ENCODE measurements at regions not wholly inside any gene's neighbourhood (a gene's known extent, or its start where the extent isn't known, plus 50 kb on each side); places are given as distances from the start of the nearest gene placed in this dataset.

DNA sequence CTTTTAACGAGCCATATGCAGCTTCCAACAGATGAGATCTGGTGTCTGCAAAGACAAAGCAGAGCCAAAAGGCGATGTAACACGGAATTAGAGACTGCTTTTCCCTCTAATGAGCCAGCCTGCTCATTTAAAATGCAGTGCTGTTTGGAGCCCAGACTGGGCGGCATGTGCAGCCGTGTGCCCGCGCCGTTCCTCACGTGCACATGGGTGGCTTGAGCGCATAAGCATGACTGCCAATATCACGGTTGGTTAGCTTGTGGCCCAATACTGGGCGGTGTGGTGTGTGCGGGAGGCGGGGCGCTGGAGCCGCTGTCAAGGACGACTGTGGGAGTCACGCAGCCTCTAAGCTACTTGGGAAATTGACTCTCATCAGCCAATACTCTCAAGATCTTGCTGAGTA, 87.0 kb upstream of the SCOC start:
- no peak for TF ChIP-seq ZNF70 (CRISPR knock-in tag; IDR thresholded peaks at IDR 0.05)
- TF ChIP-seq TOX (CRISPR knock-in tag; IDR thresholded peaks at IDR 0.05; ENCODE audit: borderline replicate concordance): no peak
- no peak for TF ChIP-seq TCF4 (CRISPR knock-in tag; IDR thresholded peaks at IDR 0.05; ENCODE audit: borderline replicate concordance)
- TF ChIP-seq ESRRG (CRISPR knock-in tag; IDR thresholded peaks at IDR 0.05): no peak
- ATAC-seq: peak; percentile 79

DNA sequence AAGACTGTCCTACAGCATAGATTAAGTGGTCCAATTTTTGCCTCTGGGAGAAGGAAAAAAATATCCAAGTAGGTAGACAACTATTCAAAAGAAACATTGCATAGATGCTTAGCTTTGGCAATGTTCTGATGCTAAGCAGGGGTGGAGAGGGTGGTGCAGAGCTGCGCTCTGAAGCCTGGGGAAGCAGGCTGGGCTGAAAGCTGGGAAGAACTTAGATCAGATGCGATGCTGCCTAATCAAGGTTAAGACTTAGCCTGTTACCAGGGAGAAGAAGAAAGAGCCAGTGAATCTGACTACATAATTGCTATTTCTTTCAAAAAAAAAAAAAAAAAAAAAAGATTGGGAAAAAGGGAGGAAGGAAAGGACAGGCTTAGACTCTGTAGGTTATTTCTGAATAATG, 89.0 kb upstream of the SCOC start:
- ATAC-seq: no peak

DNA sequence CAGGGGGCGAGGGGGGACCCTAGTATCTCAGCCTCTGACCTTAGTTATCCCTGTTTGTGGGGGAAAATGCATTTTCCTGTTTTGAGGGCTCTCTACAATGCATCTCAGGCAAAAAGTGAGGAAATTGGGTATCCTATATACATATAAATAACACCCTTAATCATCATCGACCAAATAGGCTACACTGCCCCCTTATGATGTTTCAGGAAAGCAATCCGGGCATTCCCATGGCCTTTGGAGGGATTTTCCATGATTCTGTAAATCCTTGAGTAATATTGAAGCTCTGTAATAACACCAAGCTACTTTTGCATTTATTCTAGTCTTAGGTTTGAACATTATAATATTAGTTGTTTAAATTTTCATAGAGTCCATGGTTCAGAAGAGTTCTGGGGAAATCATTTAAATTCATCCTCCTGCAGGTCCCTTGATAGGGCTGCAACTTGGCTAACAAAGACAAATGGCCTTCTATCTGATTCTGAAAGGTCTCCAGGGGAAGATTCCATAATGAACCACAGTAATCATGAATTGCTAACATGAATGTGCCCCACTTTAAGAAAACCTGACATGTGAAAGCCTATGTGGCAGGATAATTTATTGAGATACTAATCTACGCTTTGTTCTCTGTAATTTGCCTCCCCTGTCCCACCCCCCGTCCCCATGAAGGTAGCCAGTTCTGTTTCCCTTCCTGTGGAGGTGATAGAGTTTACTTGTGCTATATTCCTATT, 91.5 kb upstream of the SCOC start:
- TF ChIP-seq ZNF70 (CRISPR knock-in tag; IDR thresholded peaks at IDR 0.05) (no peak), TCF4 (CRISPR knock-in tag; IDR thresholded peaks at IDR 0.05; ENCODE audit: borderline replicate concordance) (no peak), RARB (CRISPR knock-in tag; IDR thresholded peaks at IDR 0.05) (no peak), GLIS3 (CRISPR knock-in tag; IDR thresholded peaks at IDR 0.05) (no peak), ZFP3 (CRISPR knock-in tag; IDR thresholded peaks at IDR 0.05) (no peak)
- TF ChIP-seq, protein P1, sequence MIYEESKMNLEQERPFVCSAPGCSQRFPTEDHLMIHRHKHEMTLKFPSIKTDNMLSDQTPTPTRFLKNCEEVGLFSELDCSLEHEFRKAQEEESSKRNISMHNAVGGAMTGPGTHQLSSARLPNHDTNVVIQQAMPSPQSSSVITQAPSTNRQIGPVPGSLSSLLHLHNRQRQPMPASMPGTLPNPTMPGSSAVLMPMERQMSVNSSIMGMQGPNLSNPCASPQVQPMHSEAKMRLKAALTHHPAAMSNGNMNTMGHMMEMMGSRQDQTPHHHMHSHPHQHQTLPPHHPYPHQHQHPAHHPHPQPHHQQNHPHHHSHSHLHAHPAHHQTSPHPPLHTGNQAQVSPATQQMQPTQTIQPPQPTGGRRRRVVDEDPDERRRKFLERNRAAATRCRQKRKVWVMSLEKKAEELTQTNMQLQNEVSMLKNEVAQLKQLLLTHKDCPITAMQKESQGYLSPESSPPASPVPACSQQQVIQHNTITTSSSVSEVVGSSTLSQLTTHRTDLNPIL (CRISPR knock-in tag; IDR thresholded peaks at IDR 0.05; ENCODE audit: low read depth): no peak
- TF ChIP-seq, protein P2, sequence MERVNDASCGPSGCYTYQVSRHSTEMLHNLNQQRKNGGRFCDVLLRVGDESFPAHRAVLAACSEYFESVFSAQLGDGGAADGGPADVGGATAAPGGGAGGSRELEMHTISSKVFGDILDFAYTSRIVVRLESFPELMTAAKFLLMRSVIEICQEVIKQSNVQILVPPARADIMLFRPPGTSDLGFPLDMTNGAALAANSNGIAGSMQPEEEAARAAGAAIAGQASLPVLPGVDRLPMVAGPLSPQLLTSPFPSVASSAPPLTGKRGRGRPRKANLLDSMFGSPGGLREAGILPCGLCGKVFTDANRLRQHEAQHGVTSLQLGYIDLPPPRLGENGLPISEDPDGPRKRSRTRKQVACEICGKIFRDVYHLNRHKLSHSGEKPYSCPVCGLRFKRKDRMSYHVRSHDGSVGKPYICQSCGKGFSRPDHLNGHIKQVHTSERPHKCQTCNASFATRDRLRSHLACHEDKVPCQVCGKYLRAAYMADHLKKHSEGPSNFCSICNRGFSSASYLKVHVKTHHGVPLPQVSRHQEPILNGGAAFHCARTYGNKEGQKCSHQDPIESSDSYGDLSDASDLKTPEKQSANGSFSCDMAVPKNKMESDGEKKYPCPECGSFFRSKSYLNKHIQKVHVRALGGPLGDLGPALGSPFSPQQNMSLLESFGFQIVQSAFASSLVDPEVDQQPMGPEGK (CRISPR knock-in tag; IDR thresholded peaks at IDR 0.05; ENCODE audit: borderline replicate concordance): no peak
- ATAC-seq: no peak

More for the DNA sequence above, 89.0 kb upstream of the SCOC start:
- TF ChIP-seq ZFP30 (CRISPR knock-in tag; IDR thresholded peaks at IDR 0.05) (no peak), BACH2 (CRISPR knock-in tag; IDR thresholded peaks at IDR 0.05; ENCODE audit: borderline replicate concordance) (no peak), OSR1 (CRISPR knock-in tag; IDR thresholded peaks at IDR 0.05) (no peak), TOX (CRISPR knock-in tag; IDR thresholded peaks at IDR 0.05; ENCODE audit: borderline replicate concordance) (no peak), SNAI2 (CRISPR knock-in tag; IDR thresholded peaks at IDR 0.05) (no peak), RARB (CRISPR knock-in tag; IDR thresholded peaks at IDR 0.05) (no peak), PPARA (CRISPR knock-in tag; IDR thresholded peaks at IDR 0.05; ENCODE audit: borderline replicate concordance) (no peak), ZFP3 (CRISPR knock-in tag; IDR thresholded peaks at IDR 0.05) (no peak), ZNF70 (CRISPR knock-in tag; IDR thresholded peaks at IDR 0.05) (no peak)
- TF ChIP-seq, protein P3, sequence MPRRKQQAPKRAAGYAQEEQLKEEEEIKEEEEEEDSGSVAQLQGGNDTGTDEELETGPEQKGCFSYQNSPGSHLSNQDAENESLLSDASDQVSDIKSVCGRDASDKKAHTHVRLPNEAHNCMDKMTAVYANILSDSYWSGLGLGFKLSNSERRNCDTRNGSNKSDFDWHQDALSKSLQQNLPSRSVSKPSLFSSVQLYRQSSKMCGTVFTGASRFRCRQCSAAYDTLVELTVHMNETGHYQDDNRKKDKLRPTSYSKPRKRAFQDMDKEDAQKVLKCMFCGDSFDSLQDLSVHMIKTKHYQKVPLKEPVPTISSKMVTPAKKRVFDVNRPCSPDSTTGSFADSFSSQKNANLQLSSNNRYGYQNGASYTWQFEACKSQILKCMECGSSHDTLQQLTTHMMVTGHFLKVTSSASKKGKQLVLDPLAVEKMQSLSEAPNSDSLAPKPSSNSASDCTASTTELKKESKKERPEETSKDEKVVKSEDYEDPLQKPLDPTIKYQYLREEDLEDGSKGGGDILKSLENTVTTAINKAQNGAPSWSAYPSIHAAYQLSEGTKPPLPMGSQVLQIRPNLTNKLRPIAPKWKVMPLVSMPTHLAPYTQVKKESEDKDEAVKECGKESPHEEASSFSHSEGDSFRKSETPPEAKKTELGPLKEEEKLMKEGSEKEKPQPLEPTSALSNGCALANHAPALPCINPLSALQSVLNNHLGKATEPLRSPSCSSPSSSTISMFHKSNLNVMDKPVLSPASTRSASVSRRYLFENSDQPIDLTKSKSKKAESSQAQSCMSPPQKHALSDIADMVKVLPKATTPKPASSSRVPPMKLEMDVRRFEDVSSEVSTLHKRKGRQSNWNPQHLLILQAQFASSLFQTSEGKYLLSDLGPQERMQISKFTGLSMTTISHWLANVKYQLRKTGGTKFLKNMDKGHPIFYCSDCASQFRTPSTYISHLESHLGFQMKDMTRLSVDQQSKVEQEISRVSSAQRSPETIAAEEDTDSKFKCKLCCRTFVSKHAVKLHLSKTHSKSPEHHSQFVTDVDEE (CRISPR knock-in tag; IDR thresholded peaks at IDR 0.05): no peak
- TF ChIP-seq, protein P4, sequence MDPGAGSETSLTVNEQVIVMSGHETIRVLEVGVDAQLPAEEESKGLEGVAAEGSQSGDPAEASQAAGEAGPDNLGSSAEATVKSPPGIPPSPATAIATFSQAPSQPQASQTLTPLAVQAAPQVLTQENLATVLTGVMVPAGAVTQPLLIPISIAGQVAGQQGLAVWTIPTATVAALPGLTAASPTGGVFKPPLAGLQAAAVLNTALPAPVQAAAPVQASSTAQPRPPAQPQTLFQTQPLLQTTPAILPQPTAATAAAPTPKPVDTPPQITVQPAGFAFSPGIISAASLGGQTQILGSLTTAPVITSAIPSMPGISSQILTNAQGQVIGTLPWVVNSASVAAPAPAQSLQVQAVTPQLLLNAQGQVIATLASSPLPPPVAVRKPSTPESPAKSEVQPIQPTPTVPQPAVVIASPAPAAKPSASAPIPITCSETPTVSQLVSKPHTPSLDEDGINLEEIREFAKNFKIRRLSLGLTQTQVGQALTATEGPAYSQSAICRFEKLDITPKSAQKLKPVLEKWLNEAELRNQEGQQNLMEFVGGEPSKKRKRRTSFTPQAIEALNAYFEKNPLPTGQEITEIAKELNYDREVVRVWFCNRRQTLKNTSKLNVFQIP (CRISPR knock-in tag; IDR thresholded peaks at IDR 0.05; ENCODE audit: borderline replicate concordance, low read depth): no peak
- TF ChIP-seq, protein P5, sequence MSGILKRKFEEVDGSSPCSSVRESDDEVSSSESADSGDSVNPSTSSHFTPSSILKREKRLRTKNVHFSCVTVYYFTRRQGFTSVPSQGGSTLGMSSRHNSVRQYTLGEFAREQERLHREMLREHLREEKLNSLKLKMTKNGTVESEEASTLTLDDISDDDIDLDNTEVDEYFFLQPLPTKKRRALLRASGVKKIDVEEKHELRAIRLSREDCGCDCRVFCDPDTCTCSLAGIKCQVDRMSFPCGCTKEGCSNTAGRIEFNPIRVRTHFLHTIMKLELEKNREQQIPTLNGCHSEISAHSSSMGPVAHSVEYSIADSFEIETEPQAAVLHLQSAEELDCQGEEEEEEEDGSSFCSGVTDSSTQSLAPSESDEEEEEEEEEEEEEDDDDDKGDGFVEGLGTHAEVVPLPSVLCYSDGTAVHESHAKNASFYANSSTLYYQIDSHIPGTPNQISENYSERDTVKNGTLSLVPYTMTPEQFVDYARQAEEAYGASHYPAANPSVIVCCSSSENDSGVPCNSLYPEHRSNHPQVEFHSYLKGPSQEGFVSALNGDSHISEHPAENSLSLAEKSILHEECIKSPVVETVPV (CRISPR knock-in tag; IDR thresholded peaks at IDR 0.05): no peak
- TF ChIP-seq, protein P1 (CRISPR knock-in tag; IDR thresholded peaks at IDR 0.05; ENCODE audit: low read depth): no peak
